ENCODE measurements at regions not wholly inside any gene's neighbourhood (a gene's known extent, or its start where the extent isn't known, plus 50 kb on each side); places are given as distances from the start of the nearest gene placed in this dataset.

GRCh38 chr14:38500125-38500524, 244.2 kb upstream of the CLEC14A start:
- Histone ChIP-seq H3K27ac (no peak overlapping the region), H3K9me3 (no peaks in the 10 kb centered on the region), H3K4me1 (no peaks in the 10 kb centered on the region), H3K36me3 (no peaks in the 10 kb centered on the region), H3K27me3 (no peaks in the 10 kb centered on the region), H3K4me3 (no peak overlapping the region)
- ATAC-seq, result no peak
- TF ChIP-seq POLR2AphosphoS5 (IDR thresholded peaks at IDR 0.05) (no peak), POLR2A (IDR thresholded peaks at IDR 0.05) (no peak), EP300 (IDR thresholded peaks at IDR 0.05) (no peak)
- TF ChIP-seq, protein P1, sequence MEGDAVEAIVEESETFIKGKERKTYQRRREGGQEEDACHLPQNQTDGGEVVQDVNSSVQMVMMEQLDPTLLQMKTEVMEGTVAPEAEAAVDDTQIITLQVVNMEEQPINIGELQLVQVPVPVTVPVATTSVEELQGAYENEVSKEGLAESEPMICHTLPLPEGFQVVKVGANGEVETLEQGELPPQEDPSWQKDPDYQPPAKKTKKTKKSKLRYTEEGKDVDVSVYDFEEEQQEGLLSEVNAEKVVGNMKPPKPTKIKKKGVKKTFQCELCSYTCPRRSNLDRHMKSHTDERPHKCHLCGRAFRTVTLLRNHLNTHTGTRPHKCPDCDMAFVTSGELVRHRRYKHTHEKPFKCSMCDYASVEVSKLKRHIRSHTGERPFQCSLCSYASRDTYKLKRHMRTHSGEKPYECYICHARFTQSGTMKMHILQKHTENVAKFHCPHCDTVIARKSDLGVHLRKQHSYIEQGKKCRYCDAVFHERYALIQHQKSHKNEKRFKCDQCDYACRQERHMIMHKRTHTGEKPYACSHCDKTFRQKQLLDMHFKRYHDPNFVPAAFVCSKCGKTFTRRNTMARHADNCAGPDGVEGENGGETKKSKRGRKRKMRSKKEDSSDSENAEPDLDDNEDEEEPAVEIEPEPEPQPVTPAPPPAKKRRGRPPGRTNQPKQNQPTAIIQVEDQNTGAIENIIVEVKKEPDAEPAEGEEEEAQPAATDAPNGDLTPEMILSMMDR (IDR thresholded peaks at IDR 0.05), result no peak

DNA sequence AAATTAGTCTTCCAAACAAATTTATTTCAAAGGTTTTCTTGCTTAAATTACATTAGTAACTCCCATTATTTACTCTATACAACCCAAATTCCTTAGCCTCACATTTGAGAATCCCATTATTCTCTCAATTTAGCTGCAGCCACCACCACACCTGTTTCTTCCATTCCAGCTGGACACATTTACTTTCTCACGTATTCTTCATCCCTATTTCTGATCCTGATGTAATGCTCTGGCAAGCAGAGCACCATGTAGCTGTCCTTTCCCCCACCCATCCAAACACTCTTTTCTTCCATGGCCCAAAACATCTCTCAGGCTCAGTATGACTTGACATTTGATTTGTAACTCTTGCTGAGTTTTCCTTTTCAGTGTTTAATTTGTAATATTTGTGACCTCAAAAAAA, 240.2 kb upstream of the CLEC14A start:
- TF ChIP-seq EP300 (IDR thresholded peaks at IDR 0.05) (no peak), POLR2AphosphoS5 (IDR thresholded peaks at IDR 0.05) (no peak), POLR2A (IDR thresholded peaks at IDR 0.05) (no peak)
- TF ChIP-seq, protein P1 (IDR thresholded peaks at IDR 0.05), result no peak
- ATAC-seq, result no peak
- 21 to 29% methylated on average over 1 of the region's 1 CpG for WGBS, 2 donors (ENCODE audit: low coverage in 1 of 2)

GRCh38 chr14:38490273-38490672, 234.4 kb upstream of the CLEC14A start:
- Histone ChIP-seq H3K36me3 (no peaks in the 10 kb centered on the region), H3K27ac (no peak overlapping the region), H3K27me3 (no peaks in the 10 kb centered on the region), H3K4me1 (no peaks in the 10 kb centered on the region), H3K9me3 (peaks cover 0 to 5% (median 0%) of the 10 kb centered on the region in 3 donors), H3K4me3 (no peak overlapping the region)
- TF ChIP-seq EP300 (IDR thresholded peaks at IDR 0.05), result no peak
- no peak for TF ChIP-seq POLR2A (IDR thresholded peaks at IDR 0.05)
- TF ChIP-seq POLR2AphosphoS5 (IDR thresholded peaks at IDR 0.05), result no peak
- TF ChIP-seq, protein P1 (IDR thresholded peaks at IDR 0.05), result no peak
- no peak for ATAC-seq

More for the DNA sequence above, 240.2 kb upstream of the CLEC14A start:
- Histone ChIP-seq H3K4me3 (no peak overlapping the region), H3K27me3 (no peaks in the 10 kb centered on the region), H3K36me3 (no peaks in the 10 kb centered on the region), H3K9me3 (no peaks in the 10 kb centered on the region), H3K27ac (no peak overlapping the region), H3K4me1 (no peaks in the 10 kb centered on the region)

DNA sequence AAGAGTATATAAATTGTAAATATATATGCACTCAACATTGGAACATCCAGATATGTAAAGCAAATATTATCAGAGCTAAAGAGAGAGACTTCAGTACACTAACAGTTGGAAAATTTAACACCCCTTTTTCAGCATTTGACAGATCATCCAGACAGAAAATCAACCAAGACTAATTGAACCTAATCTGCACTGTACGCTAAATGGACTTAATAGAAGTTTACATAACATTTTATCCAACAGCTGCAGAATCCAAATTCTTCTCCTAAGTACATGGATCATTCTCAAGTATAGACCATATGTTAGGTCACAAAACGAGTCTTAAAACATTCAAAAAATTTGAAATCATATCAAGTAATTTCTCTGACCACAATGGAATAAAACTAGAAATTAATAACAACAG, 229.1 kb upstream of the CLEC14A start:
- ATAC-seq, result no peak
- TF ChIP-seq POLR2AphosphoS5 (IDR thresholded peaks at IDR 0.05), result no peak
- TF ChIP-seq POLR2A (IDR thresholded peaks at IDR 0.05), result no peak
- TF ChIP-seq, protein P1 (IDR thresholded peaks at IDR 0.05), result no peak
- no peak for TF ChIP-seq EP300 (IDR thresholded peaks at IDR 0.05)
- H3K27me3 ChIP-seq, result no peaks in the 10 kb centered on the region
- no peak overlapping the region for H3K4me3 ChIP-seq
- H3K4me1 ChIP-seq, result no peaks in the 10 kb centered on the region
- WGBS, 2 donors (ENCODE audit: low coverage in 1 of 2), result 18 to 34% methylated on average over 2 of the region's 2 CpGs
- peaks cover 0 to 8% (median 0%) of the 10 kb centered on the region in 3 donors for H3K9me3 ChIP-seq
- H3K27ac ChIP-seq, result no peak overlapping the region
- H3K36me3 ChIP-seq, result no peaks in the 10 kb centered on the region

GRCh38 chr14:38481952-38482678, 226.2 kb upstream of the CLEC14A start:
- 80% methylated on average over 1 of the region's 2 CpGs; no CpG with 5 or more reads in 1 of the 2 donors for WGBS, 2 donors (ENCODE audit: low coverage in 1 of 2)
- TF ChIP-seq EP300 (IDR thresholded peaks at IDR 0.05) (no peak), POLR2A (IDR thresholded peaks at IDR 0.05) (no peak), POLR2AphosphoS5 (IDR thresholded peaks at IDR 0.05) (no peak)
- TF ChIP-seq, protein P1 (IDR thresholded peaks at IDR 0.05), result no peak
- H3K36me3 ChIP-seq, result no peaks in the 10 kb centered on the region
- H3K9me3 ChIP-seq, result peaks cover 0 to 17% (median 0%) of the 10 kb centered on the region in 3 donors
- H3K4me1 ChIP-seq, result no peaks in the 10 kb centered on the region
- no peak overlapping the region for H3K27ac ChIP-seq
- H3K4me3 ChIP-seq, result no peak overlapping the region
- no peaks in the 10 kb centered on the region for H3K27me3 ChIP-seq
- ATAC-seq, result no peak

Data from gastroesophageal sphincter (tissue), 4 donors.